HG03108 (cell line): ENCODE measurements at regions not wholly inside any gene's neighbourhood (a gene's known extent, or its start where the extent isn't known, plus 50 kb on each side); places are given as distances from the start of the nearest gene placed in this dataset.
"Not testable (repeated sequence)": the region's sequence is repeated elsewhere in the genome, so short reads cannot be mapped to it uniquely, and the experiment has no call there.

Source experiments
- ATAC-seq: cut with Tn5 transposase; IDR thresholded peaks from one replicate; pipeline ENCODE4 v1.9.1; 2021; ENCODE audit warnings: moderate library complexity; ENCODE audit not compliant: unreplicated experiment

GRCh38 chrX:63470506-63470905, 119.4 kb upstream of the SPIN4 start:
- ATAC-seq: no peak

- ATAC-seq: no peak
Measured at GRCh38 chrX:63466690-63467089, 115.6 kb upstream of the SPIN4 start.

- ATAC-seq: no peak
Measured at GRCh38 chrX:63458981-63459380, 107.8 kb upstream of the SPIN4 start.

GRCh38 chrX:63453571-63453970, 102.4 kb upstream of the SPIN4 start:
- ATAC-seq: no peak

- no peak for ATAC-seq
Measured at GRCh38 chrX:63441717-63442116, 90.6 kb upstream of the SPIN4 start.

- no peak for ATAC-seq
Measured at GRCh38 chrX:63439580-63439979, 88.4 kb upstream of the SPIN4 start.

- ATAC-seq: no peak
Measured at GRCh38 chrX:63436865-63437264, 85.7 kb upstream of the SPIN4 start.

- ATAC-seq: no peak
Measured at GRCh38 chrX:63434665-63435064, 83.5 kb upstream of the SPIN4 start.

- no peak for ATAC-seq
Measured at GRCh38 chrX:63434206-63434605, 83.1 kb upstream of the SPIN4 start.

GRCh38 chrX:63430026-63430425, 78.9 kb upstream of the SPIN4 start:
- ATAC-seq: no peak

DNA sequence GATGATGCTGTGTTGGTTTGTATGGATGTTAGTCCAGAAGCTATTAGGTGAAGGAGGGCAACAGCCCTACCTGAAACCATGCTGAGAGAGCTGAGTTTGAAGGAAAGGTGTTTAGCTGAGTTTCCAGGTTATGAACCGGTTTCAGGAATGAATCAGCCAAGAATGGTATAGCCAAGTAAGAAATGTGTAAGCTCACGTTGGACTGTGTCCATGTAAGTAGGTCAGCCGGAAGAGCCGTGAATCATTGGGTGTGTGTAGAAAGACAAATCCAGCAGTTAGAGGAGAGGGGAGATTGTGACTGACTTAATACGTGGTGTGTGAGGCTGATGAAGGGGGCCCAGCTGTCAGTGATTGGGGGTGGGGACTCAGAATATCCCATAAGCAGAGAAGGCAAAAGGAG, 77.2 kb upstream of the SPIN4 start:
- ATAC-seq: no peak

- ATAC-seq: no peak
Measured at GRCh38 chrX:63426519-63426918, 75.4 kb upstream of the SPIN4 start.

DNA sequence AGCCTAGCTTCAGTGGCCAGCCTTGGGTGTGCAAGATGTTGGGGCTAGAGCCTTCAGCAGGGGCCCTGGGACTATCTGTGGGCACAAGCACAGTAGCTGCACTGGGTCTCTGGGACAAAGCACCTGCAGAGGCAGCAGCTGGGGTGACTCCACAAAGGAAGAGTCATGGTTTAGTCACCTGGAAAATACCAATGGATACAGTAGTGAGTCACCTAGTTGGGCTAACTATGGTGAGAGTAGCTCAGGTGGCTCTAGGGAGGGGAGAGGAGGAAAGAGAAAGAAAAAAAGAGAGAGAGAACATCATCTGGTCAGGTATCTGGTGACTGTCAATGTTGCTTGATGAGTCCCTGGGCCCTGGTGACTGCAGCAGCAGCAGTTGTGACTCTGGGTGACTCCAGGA, 72.9 kb upstream of the SPIN4 start:
- ATAC-seq: no peak

DNA sequence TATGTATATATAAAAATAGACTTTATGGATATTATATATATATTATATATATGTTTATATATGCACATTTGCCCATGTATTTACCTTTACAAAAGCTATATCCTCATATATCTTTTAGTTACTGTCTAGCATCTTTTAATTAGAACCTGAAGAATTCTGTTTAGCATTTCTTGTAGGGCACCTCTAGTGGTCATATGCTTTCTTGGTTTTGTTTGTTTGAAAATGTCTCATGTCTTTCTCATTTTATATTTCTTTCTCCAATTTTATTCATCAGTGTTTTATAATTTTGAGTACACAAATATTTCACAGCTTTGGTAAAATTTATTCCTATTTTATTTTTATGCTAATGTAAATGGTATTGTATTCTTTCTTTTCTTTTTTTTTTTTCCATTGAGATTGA, 70.3 kb upstream of the SPIN4 start:
- ATAC-seq: no peak

DNA sequence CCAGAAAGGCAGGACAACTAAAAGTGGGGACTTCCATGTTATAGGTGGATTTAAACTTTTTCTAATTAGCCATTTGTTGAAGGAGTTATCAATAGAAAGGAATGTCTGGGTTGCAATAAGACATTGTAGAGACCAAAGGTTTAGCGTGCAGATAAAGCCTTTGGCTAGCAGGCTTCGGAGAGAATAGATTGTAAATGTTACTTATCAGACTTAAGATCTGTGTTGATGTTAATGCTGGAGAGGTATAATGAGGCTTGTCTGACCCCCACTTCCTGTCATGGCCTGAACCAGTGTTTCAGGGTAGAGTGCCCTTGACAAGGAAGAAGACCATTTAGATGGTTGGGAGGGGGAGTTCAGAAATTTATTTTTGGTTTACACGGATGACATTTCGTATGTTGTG, 67.1 kb upstream of the SPIN4 start:
- no peak for ATAC-seq

GRCh38 chrX:63417649-63418048, 66.5 kb upstream of the SPIN4 start:
- ATAC-seq: no peak

- ATAC-seq: not testable (repeated sequence)
Measured at GRCh38 chrX:63409934-63410333, 58.8 kb upstream of the SPIN4 start.

- no peak for ATAC-seq
Measured at GRCh38 chrX:63408050-63408449, 56.9 kb upstream of the SPIN4 start.

GRCh38 chrX:63404332-63404731, 53.2 kb upstream of the SPIN4 start:
- ATAC-seq: no peak

- no peak for ATAC-seq
Measured at GRCh38 chrX:63402106-63402505, 51.0 kb upstream of the SPIN4 start.
